H1 (cell line): ENCODE measurements at regions not wholly inside any gene's neighbourhood (a gene's known extent, or its start where the extent isn't known, plus 50 kb on each side); places are given as distances from the start of the nearest gene placed in this dataset.

Source experiments
- ASH2L ChIP-seq: fragments of 200-600, 300-600 bp; sonication (generic); IDR thresholded peaks from one replicate; pipeline ENCODE4 v1.7.1; 2017; ENCODE audit warnings: low read length
- EP300 ChIP-seq, 2 experiments: IDR thresholded peaks; 1 replicate in 1 of 2; 2 replicates in 1 of 2; pipeline ENCODE4 v1.6.1; 2011 to 2012; ENCODE audit warnings: low read depth in 2 of 2, low read length in 2 of 2, mild to moderate bottlenecking in 2 of 2, borderline replicate concordance in 1 of 2, inconsistent platforms in 1 of 2, moderate library complexity in 1 of 2
- EZH2 ChIP-seq: fragments of 200-600 bp; sonication (generic); IDR thresholded peaks from 2 replicates; pipeline ENCODE4 v1.7.1; 2012; ENCODE audit warnings: low read depth, mild to moderate bottlenecking, moderate library complexity, low read length, inconsistent platforms; ENCODE audit not compliant: severe bottlenecking
- KDM1A ChIP-seq: fragments of 200-600, 300-600 bp; sonication (generic); IDR thresholded peaks from 2 replicates; pipeline ENCODE4 v1.7.1; 2016; ENCODE audit warnings: mild to moderate bottlenecking, low read length, borderline replicate concordance
- NANOG ChIP-seq: IDR thresholded peaks from 2 replicates; pipeline ENCODE4 v1.6.1; 2011; ENCODE audit warnings: low read length, low read depth, mild to moderate bottlenecking, inconsistent platforms; ENCODE audit not compliant: insufficient read depth, poor library complexity, severe bottlenecking
- PHF8 ChIP-seq: fragments of 200-600 bp; sonication (generic); conservative IDR thresholded peaks from 2 replicates; pipeline ENCODE4 v1.7.1; 2012; ENCODE audit warnings: low read depth, mild to moderate bottlenecking, inconsistent platforms, low read length, moderate library complexity
- POLR2A ChIP-seq, 2 experiments: IDR thresholded peaks; 1 replicate in 1 of 2; 2 replicates in 1 of 2; pipeline ENCODE4 v1.6.1; 2011; ENCODE audit warnings: low read depth in 2 of 2, low read length in 2 of 2, mild to moderate bottlenecking in 2 of 2; ENCODE audit errors: control extremely low read depth in 1 of 2
- POLR2AphosphoS5 ChIP-seq: IDR thresholded peaks from 2 replicates; pipeline ENCODE4 v1.6.1; 2011; ENCODE audit warnings: low read depth, low read length
- SP1 ChIP-seq: IDR thresholded peaks from 2 replicates; pipeline ENCODE4 v1.6.1; 2011; ENCODE audit warnings: low read depth, low read length
- YY1 ChIP-seq: IDR thresholded peaks from 2 replicates; pipeline ENCODE4 v1.6.1; 2011; ENCODE audit warnings: low read depth, mild to moderate bottlenecking, low read length
- TF ChIP-seq, protein P1 (sequence below): IDR thresholded peaks from 2 replicates; pipeline ENCODE4 v1.6.1; 2011; ENCODE audit warnings: low read length, improper control_type of control experiment
- TF ChIP-seq, protein P2 (sequence below), 3 experiments: IDR thresholded peaks; 1 replicate in 2 of 3; 2 replicates in 1 of 3; pipeline versions ENCODE4 v1.5.1 to v1.6.1; 2011; ENCODE audit warnings: low read length in 3 of 3, mild to moderate bottlenecking in 3 of 3, inconsistent platforms in 2 of 3, low read depth in 1 of 3, moderate library complexity in 1 of 3; ENCODE audit not compliant: insufficient read depth in 1 of 3; ENCODE audit errors: control extremely low read depth in 1 of 3
- TF ChIP-seq, protein P3 (sequence below): IDR thresholded peaks from 2 replicates; pipeline ENCODE4 v1.6.1; 2012; ENCODE audit warnings: low read length, inconsistent platforms

DNA sequence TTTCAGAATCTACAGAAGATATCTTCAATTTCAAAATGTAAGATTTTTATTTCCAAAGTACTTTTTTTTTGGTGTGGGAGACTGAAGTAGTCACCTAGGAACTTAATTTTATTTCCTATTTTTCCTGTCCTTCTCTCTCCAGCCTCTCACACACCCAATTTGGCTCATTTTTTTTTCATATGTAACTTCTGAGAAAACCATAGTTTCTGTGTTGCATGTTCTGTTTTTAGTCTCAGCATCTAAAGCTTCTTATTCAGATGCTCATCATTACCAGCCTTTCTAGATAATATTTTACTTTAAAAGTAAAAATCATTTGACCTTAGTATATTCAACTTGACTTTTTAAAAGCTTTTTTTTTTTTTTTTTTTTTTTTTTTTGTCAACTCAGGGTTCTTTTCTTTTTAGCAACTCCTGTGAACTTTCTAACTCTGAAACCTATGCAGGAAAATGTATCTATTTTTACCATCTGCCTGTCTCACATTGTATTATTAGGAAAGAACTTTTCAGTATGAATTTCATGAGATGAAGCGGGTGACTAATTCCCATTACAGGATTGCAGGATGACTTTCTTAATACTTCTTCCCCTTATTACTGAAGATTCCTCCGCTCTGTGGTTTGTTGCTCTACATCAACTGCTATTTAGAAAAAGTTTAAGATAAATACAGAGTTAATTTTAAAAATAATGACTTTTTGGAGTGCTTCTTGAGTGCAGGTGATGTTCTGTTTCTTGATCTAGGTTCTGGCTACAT lies 73.6 kb upstream of the LSM8 start:
- TF ChIP-seq PHF8 (no peak), EP300 (IDR thresholded peaks at IDR 0.05; ENCODE audit: borderline replicate concordance in 1 of 2, low read depth in 2 of 2, low read length in 2 of 2) (no peak), SP1 (no peak), EZH2 (no peak), YY1 (no peak), POLR2AphosphoS5 (no peak), POLR2A (IDR thresholded peaks at IDR 0.05; ENCODE audit: control extremely low read depth in 1 of 2, low read depth in 2 of 2, low read length in 2 of 2) (no peak), KDM1A (no peak), ASH2L (no peak), NANOG (no peak)
- TF ChIP-seq, protein P1, sequence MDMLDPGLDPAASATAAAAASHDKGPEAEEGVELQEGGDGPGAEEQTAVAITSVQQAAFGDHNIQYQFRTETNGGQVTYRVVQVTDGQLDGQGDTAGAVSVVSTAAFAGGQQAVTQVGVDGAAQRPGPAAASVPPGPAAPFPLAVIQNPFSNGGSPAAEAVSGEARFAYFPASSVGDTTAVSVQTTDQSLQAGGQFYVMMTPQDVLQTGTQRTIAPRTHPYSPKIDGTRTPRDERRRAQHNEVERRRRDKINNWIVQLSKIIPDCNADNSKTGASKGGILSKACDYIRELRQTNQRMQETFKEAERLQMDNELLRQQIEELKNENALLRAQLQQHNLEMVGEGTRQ: no peak
- TF ChIP-seq, protein P2, sequence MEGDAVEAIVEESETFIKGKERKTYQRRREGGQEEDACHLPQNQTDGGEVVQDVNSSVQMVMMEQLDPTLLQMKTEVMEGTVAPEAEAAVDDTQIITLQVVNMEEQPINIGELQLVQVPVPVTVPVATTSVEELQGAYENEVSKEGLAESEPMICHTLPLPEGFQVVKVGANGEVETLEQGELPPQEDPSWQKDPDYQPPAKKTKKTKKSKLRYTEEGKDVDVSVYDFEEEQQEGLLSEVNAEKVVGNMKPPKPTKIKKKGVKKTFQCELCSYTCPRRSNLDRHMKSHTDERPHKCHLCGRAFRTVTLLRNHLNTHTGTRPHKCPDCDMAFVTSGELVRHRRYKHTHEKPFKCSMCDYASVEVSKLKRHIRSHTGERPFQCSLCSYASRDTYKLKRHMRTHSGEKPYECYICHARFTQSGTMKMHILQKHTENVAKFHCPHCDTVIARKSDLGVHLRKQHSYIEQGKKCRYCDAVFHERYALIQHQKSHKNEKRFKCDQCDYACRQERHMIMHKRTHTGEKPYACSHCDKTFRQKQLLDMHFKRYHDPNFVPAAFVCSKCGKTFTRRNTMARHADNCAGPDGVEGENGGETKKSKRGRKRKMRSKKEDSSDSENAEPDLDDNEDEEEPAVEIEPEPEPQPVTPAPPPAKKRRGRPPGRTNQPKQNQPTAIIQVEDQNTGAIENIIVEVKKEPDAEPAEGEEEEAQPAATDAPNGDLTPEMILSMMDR (IDR thresholded peaks at IDR 0.05; ENCODE audit: control extremely low read depth in 1 of 3, insufficient read depth in 1 of 3, low read depth in 1 of 3, low read length in 3 of 3): no peak
- TF ChIP-seq, protein P3, sequence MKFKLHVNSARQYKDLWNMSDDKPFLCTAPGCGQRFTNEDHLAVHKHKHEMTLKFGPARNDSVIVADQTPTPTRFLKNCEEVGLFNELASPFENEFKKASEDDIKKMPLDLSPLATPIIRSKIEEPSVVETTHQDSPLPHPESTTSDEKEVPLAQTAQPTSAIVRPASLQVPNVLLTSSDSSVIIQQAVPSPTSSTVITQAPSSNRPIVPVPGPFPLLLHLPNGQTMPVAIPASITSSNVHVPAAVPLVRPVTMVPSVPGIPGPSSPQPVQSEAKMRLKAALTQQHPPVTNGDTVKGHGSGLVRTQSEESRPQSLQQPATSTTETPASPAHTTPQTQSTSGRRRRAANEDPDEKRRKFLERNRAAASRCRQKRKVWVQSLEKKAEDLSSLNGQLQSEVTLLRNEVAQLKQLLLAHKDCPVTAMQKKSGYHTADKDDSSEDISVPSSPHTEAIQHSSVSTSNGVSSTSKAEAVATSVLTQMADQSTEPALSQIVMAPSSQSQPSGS: no peak
